NCI-H128 (cell line): ENCODE measurements at regions not wholly inside any gene's neighbourhood (a gene's known extent, or its start where the extent isn't known, plus 50 kb on each side); places are given as distances from the start of the nearest gene placed in this dataset.
"Not testable (repeated sequence)": the region's sequence is repeated elsewhere in the genome, so short reads cannot be mapped to it uniquely, and the experiment has no call there.

ENCODE experiments used
- DNase-seq: peaks from one replicate; lab custom pipeline; 2025; ENCODE audit not compliant: unreplicated experiment; lab: John Stamatoyannopoulos, UW

DNA sequence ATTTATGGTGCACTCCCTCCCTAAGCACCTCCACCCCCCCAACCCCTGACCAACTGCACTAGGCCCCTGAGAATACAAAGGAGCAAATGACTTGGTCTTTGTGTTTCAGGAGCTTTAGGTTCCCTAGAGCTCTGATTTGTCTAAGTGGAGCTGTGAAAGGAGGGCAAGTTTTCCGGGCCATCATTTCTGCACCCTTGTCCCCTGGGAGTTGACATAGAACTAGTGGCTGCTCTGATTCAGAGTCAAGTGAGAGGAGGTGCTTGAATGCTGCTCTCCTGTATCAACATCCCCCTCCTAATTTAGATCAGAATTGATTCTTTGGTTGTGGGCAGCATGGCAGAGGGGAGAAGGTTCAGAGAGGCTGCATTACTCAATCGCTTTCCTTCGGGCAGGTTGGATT, 391.6 kb downstream of the KCNRG start:
- DNase-seq: no peak

DNA sequence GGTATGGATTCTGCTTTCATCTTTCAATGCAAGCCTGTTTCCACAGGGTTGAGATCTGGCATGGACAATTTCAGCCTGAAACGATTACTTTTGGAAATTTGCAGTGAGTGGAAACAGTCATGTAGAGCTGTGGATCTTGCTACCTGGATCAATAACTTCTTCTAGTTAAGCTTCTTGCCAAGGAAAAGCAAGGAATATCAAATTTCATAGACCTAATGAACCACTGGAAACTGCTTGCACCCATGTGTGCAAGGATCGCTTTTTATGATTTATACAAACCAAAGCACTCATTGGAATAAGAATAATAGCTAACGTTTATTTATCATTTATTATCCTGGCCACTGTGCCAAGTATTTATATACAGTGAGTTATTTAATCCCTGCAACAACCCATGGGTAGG, 392.8 kb downstream of the KCNRG start:
- no peak for DNase-seq

- no peak for DNase-seq
These were observed 394.0 kb downstream of the KCNRG start for GRCh38 chr13:50409220-50409619.

- no peak for DNase-seq
These were observed 395.9 kb downstream of the KCNRG start for GRCh38 chr13:50410921-50411746.

DNA sequence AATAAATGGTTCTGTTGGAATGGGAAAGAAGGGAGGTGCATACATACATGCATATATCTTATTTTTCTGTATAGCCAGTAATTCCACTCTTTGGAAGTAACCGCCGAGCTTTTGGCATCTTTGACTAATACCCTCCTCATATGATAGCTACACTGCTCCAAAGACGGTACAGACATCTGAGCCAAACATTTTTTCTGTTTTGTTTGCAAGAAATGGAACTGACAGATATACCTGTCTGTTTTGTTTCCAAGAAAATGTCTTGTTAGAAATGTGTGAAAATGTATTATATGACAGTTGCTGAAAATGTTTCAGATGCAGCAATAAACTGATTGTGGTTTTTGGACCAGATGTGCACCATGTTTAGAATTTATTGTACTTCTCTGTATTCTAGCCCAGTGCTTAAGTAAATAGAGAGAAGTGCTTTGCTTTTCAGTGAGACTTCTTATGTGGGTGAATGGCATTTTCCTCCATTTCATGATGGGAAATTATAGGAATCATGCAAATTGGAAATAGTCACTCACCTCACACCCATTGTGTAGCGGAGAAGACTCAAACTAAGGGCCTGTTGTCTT, 396.9 kb downstream of the KCNRG start:
- DNase-seq: no peak

- DNase-seq: no peak
These were observed 399.4 kb downstream of the KCNRG start for GRCh38 chr13:50414640-50415039.

GRCh38 chr13:50415428-50415827, 400.2 kb downstream of the KCNRG start:
- no peak for DNase-seq

DNA sequence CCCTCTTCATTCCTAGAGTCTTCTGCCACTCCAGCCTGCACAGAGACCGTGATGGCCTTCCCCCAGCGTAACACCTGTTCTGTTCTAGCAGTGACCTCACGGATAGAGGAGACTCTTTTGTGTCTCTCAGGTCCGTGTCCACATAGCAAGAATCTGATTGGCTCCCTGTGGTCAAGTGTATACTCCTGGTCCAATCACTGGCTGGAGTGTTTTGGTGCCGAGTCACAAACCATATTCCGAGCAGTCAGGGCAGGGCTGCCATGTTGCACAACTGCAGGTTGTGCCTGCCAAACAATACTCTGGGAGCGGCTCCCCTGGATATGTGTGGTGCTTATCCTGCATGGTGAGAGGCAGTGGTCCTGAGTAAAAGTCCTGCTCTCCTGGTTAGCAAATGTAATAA, 402.4 kb downstream of the KCNRG start:
- DNase-seq: no peak

GRCh38 chr13:50419331-50419865, 404.2 kb downstream of the KCNRG start:
- no peak for DNase-seq

GRCh38 chr13:50419896-50420295, 404.7 kb downstream of the KCNRG start:
- no peak for DNase-seq

DNA sequence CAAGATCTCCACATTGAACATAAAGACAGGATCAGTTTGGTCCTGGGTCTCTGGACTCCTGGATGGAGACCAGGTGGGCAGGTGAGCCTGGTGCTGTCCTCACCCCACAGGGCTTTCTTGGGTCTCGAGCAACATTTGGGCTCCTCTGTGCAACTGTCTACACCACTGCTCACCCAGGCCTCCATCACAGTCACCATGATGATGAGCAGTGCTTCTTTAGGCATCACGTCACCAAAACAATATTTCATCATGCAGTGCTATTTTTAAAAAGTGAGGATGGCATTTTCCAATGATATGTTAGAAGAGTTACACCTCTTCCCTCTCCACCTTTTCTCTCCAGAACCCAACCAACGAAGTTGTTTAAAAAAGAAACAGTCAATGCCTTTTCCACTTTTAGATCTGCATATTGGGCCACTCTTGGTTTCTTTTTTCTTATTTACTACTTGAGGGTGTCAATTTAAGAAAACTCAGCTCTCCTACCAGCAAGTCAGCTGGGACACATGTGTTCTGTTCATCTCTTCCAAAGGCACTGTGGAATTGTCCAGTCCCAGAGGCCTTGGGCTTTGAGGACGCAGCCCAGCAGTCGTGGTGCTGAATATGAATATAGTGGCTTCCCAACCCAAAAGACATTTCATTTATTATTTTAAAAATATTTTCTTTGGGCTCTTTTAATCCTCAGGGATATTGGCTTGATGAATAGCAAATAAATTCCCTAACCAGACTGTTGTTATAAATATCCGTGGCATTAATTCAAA, 405.7 kb downstream of the KCNRG start:
- DNase-seq: no peak

- DNase-seq: no peak
These were observed 406.4 kb downstream of the KCNRG start for GRCh38 chr13:50421473-50422130.

DNA sequence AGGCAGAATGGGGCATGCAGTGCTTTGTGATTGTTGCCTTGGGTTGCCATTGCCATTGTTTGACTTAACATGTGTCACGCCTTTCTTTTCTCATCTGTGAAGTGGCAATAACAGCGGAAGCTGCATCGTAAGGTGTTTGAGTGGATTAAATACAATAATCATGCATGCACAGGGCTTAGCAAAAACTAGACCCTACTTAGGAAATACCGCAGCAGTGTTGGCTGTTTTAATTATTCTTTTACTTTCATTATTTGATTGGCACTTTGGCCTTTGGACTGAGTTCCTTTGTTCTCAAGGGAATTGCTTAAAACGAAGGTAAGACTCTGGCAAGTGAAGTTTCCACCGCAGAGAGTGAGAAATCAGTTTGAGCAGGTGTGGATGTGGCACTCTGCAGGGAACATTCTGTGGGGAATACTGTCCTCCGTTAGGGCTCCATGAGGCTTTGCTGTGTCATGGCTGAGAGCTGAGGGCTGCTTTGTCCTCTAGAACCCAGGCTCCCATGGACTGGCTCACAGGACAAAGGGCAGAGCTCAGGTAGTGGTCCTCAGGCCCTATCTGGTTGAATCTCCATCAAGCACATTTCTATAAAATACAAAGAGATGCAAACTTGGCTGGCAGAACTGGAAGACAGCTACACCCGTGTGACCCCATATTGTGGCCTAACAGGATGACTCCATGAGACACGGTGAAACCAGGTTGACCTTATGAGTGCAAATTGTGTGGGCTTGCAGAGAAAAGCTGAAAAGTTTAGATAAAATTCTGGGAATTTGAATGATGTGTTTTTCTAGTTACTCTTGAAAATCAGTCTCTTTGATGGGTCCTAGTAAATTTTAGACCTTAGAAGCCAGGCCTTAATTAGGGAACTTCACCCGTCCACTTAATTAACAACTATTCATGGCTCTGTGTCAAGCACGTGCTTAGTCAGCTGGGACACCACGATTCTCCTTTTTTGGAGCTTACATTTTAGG, 407.2 kb downstream of the KCNRG start:
- DNase-seq: no peak

- no peak for DNase-seq
These were observed 409.7 kb downstream of the KCNRG start for GRCh38 chr13:50424993-50425392.

DNA sequence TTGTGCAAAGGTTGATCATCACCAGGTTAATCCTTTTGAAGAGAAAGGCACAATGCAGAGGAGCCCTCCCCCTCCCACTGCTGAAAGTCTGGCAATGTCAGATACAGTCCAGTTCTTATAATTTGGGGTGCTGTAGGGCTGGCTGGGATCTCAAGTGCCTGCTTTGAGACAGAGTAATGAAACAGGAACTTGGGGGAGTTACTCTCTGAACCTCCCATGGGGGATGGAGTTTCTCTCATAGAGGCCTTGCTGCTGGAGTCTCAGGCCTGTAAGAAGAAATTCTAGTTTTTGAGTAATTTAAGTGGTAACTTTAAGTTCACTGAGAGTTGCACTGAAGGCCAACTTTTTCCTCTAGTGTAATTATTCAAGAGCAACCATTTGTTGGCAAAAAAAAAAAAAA, 410.5 kb downstream of the KCNRG start:
- no peak for DNase-seq

DNA sequence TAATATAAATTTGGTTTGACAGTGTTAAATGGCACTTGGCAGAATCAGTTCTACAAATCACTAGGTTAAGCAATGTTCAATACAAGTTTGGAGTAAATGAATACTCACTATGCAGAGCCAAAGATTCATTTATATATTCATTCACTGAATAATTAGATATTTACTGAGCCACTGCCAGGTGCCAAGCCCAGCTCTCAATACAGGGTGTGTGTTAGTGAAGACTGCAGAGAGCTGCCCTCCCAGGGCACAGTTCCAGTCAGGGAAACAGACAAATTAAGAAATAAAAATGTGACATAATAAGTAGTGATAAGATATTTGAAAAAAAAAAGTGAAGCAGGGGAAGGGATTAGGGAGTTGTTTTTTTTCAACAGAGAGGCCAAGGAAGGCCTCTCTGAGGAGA, 411.7 kb downstream of the KCNRG start:
- DNase-seq: no peak

DNA sequence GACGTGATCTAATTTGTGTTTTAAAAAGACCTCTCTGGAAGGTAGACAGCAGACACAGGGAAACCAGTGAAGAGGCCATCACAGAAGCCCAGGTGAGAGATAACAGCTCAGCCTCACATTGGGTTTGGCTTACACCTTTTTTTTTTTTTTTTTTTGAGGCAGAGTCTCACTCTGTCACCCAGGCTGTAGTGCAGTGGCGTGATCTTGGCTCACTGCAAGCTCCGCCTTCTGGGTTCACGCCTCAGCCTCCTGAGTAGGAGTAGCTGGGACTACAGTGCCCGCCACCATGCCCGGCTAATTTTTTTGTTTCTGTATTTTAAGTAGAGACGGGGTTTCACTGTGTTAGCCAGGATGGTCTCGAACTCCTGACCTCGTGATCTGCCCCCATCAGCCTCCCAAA, 412.3 kb downstream of the KCNRG start:
- not testable (repeated sequence) for DNase-seq

DNA sequence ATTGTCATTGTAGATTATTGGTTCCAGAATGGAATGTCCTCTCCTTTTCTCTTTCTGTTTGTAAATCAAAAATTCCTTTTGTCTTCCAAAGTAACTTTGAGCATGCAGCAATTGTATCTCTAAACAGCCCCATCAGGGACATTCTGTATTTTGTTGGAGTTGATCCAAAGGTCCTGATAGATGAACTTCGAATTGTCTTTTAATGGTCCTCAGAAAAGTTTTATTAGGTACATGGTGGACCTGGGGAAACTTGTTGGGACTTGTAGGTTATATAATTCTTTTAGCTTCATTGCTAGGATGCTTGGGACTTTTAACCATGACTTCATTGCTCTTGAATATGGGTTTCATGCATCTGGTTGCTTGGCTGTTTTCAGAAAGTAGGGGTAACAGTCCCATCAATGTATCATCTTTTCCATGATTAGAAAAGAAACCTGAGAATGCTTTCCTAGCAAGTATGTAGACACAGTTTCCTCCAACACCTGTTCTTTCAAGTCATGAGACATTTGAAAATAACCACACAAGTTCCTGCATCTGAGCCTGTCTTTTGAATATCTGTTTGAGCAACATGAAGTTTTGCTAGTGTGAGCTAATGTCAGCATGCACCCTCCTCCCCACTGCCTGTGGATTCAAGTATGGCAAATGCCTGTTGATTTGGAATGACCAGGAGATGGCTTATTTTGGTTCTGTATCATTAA, 413.1 kb downstream of the KCNRG start:
- no peak for DNase-seq

DNA sequence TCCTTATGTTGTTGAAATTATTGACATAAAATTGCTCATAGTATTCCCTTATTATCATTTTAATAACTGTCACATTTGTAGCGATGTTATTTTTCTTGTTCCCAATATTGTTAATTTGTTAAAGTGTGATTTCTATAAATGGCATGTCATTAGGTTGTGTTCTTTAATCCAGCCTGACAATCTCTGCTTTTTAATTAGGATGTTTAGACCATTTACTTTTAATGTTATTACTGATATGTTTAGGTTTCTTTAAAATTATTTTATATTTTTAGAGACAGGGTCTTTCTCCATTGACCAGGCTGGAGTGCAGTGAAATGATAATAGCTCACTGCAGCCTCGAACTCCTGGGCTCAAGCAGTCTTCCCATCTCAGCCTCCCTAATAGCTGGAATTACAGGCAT, 408.5 kb downstream of the DLEU7 start:
- DNase-seq: no peak

- no peak for DNase-seq
These were observed 406.2 kb downstream of the DLEU7 start for GRCh38 chr13:50437252-50437651.
